Astrocyte of the cerebellum (primary cell): ENCODE measurements at regions not wholly inside any gene's neighbourhood (a gene's known extent, or its start where the extent isn't known, plus 50 kb on each side); places are given as distances from the start of the nearest gene placed in this dataset.

Experiments used
- DNase-seq: peaks from one replicate; pipeline ENCODE4 v3.0.0-alpha.2; 2011; ENCODE audit warnings: low read depth
- H3K4me3 ChIP-seq: 2 replicates; pipeline ENCODE4 v1.5.1; 2011; ENCODE audit warnings: mild to moderate bottlenecking, low read depth, low read length, moderate library complexity
- in situ Hi-C: cut with HindIII; loops from 2 replicates; pipeline ENCODE4 v1.10.0; 2017; ENCODE audit warnings: low sequenced_read_pairs
- TF ChIP-seq, protein P1 (sequence below): IDR thresholded peaks from 2 replicates; pipeline ENCODE4 v1.5.1; 2012; ENCODE audit warnings: low read length, low read depth, moderate library complexity, mild to moderate bottlenecking; ENCODE audit errors: missing control alignments

DNA sequence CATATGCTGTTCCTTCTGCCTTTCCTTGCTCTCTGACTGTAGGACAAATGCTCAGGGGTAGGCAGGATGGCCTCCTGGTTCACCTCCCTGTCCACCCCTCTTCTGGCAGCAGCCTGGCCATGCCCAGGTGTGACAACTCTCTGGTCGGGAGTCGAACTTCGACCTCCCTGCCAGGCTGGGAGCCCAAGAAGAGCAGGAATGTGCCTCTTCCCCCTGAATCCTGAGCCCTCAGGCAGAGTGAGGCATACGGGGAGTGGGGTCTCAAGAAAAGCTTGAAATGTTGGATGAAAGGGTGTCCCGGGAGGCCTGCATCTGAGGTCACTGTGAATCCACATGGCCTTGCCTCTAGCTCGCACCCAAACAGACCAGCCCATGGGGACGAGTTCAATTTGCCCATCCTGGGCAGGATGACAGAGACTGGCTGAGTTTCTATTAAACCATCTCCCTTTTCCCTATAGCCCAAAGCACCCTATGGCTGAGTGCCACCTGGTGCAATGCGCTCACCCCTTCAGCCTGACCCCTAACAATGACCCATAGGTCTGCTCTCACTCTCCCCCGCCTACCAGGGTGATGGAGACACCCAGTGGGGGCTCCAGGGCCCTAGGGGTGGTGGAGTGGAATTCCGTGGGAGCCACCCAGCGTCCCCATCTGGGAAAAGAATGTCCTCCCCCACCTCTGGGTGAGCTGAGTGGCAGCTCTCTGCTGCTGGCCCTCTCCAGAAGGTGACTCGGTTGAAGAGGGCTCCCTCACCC lies 52.9 kb upstream of the DIO3 start:
- in situ Hi-C loops: loop anchor here (25.0 kb wide), 1 partner anchor 171 kb away; no protein-coding TSS in a partner anchor
- DNase-seq: no peak
- no peak overlapping the region for H3K4me3 ChIP-seq
- TF ChIP-seq, protein P1, sequence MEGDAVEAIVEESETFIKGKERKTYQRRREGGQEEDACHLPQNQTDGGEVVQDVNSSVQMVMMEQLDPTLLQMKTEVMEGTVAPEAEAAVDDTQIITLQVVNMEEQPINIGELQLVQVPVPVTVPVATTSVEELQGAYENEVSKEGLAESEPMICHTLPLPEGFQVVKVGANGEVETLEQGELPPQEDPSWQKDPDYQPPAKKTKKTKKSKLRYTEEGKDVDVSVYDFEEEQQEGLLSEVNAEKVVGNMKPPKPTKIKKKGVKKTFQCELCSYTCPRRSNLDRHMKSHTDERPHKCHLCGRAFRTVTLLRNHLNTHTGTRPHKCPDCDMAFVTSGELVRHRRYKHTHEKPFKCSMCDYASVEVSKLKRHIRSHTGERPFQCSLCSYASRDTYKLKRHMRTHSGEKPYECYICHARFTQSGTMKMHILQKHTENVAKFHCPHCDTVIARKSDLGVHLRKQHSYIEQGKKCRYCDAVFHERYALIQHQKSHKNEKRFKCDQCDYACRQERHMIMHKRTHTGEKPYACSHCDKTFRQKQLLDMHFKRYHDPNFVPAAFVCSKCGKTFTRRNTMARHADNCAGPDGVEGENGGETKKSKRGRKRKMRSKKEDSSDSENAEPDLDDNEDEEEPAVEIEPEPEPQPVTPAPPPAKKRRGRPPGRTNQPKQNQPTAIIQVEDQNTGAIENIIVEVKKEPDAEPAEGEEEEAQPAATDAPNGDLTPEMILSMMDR: no peak

DNA sequence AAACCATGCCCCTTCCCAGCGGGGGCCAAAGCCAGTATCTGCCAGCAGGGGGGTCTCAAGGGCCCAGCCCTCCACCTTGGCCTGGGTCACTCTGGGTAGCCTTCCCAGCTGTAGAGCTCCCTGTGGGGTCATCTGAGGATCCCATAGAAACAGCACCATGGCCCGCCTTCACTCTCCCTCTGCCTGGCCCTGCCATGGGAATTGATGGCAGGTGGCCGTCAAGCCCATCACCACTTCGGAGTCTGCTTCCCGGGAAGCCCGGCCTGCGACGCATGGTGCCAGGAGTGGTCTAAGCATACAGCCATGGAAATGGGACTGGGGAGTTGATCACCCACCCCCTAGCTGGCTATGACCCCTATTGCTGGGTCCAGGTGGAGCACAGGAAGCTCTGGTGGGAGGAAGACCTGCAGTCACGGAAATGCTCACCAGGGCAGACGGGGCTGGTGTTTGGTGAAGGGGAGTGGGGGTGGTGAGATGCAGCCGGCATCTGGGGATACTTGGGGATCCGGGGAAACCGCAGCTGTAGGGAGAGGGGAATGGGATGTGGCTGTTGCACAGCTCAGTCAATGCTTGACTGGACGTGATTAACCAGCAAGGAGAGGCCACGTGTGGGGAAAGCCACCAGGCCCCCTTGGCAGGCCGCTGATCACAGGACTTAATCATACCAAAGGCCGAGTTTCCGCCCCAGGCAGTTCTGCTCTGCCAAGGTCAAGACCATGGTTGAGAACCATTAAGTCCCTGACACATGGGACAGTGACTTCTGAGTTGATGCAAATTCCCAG lies 52.2 kb upstream of the DIO3 start:
- DNase-seq: no peak
- in situ Hi-C loops: loop anchor here (25.0 kb wide), 1 partner anchor 172 kb away; no protein-coding TSS in a partner anchor
- TF ChIP-seq, protein P1: no peak
- H3K4me3 ChIP-seq: no peak overlapping the region

GRCh38 chr14:101509730-101510371 lies 51.4 kb upstream of the DIO3 start:
- in situ Hi-C loops: loop anchor here (25.0 kb wide), 1 partner anchor 173 kb away; no protein-coding TSS in a partner anchor
- no peak overlapping the region for H3K4me3 ChIP-seq
- TF ChIP-seq, protein P1: no peak
- no peak for DNase-seq

GRCh38 chr14:101511199-101511598 lies 50.1 kb upstream of the DIO3 start:
- H3K4me3 ChIP-seq: no peak overlapping the region
- DNase-seq: no peak
- in situ Hi-C loops: loop anchor here (25.0 kb wide), 1 partner anchor 174 kb away; no protein-coding TSS in a partner anchor
- TF ChIP-seq, protein P1: no peak
